HCT116 (cell line): ENCODE measurements at regions not wholly inside any gene's neighbourhood (a gene's known extent, or its start where the extent isn't known, plus 50 kb on each side); places are given as distances from the start of the nearest gene placed in this dataset.
A peak's percentile ranks its signal among the peaks of the same experiment; 100 is the strongest.

Experiments used
- ATAC-seq: fragments of 200-7000 bp; cut with Tn5 transposase; 2 replicates; pipeline ENCODE4 v1.9.1; 2020; ENCODE audit warnings: mild to moderate bottlenecking, moderate library complexity
- BruUV-seq: library from RNA; stranded (reverse); fragments of 400-500 nt; replicated peaks from 2 replicates; lab custom pipeline; 2021; lab: Mats Ljungman, UMichigan
- CTCF ChIA-PET: fragments of 300-600 bp; sonication (Branson Sonifier 250); formaldehyde crosslinking; loops from one replicate; lab custom pipeline; 2021; ENCODE audit warnings: antibody characterized with exemption; lab: Charles Lee
- POLR2A ChIA-PET: fragments of 300-600, 350-600 bp; sonication (Branson Sonifier 250); formaldehyde crosslinking; loops from one replicate; lab custom pipeline; 2021; ENCODE audit warnings: antibody characterized with exemption; lab: Charles Lee
- RAD21 ChIA-PET, 2 experiments: fragments of 300-600 bp; sonication (Branson Sonifier 250); formaldehyde crosslinking; loops; one replicate each; lab custom pipeline; 2023; ENCODE audit warnings: low total read pairs in 2 of 2; ENCODE audit not compliant: uncharacterized antibody in 2 of 2, unreplicated experiment in 2 of 2, low non-redundant PET in 1 of 2; lab: Charles Lee
- DNase-seq: peaks from one replicate; pipeline ENCODE4 v3.0.0-alpha.2; 2010; ENCODE audit warnings: low read depth, low spot score
- H2AFZ ChIP-seq: fragments of 200-600 bp; shearing (Covaris generic), sonication (generic); 2 replicates; pipeline ENCODE4 v1.6.1; 2017; ENCODE audit warnings: low read depth, mixed run types, mixed read lengths, antibody characterized with exemption, low read length; ENCODE audit not compliant: poor library complexity, severe bottlenecking
- H3K27ac ChIP-seq: 2 replicates; pipeline ENCODE4 v1.5.1; 2012; ENCODE audit warnings: low read depth, low read length
- H3K27me3 ChIP-seq: fragments of 200-600 bp; sonication (generic); 2 replicates; pipeline ENCODE4 v1.6.1; 2016; ENCODE audit warnings: mixed run types, low read length, mixed read lengths; ENCODE audit not compliant: insufficient read depth
- H3K36me3 ChIP-seq, 2 experiments: fragments of 200-500 bp in 1 of 2; fragments of 200-600 bp in 1 of 2; sonication (Bioruptor generic) in 1 of 2; sonication (generic) in 1 of 2; 2 replicates each; pipeline versions ENCODE4 v1.5.1 to v1.6.1; 2014 to 2016; ENCODE audit warnings: low read length in 2 of 2, inconsistent platforms in 1 of 2, mixed read lengths in 1 of 2, mixed run types in 1 of 2; ENCODE audit not compliant: insufficient read depth in 2 of 2, control insufficient read depth in 1 of 2
- H3K4me1 ChIP-seq, 2 experiments: fragments of 200-600 bp in 1 of 2; sonication (generic) in 1 of 2; 2 replicates each; pipeline versions ENCODE4 v1.5.1 to v1.6.1; 2012 to 2017; ENCODE audit warnings: low read length in 2 of 2, inconsistent platforms in 1 of 2, mild to moderate bottlenecking in 1 of 2, mixed read lengths in 1 of 2, mixed run types in 1 of 2, moderate library complexity in 1 of 2; ENCODE audit not compliant: insufficient read depth in 2 of 2, control insufficient read depth in 1 of 2
- H3K4me2 ChIP-seq: fragments of 200-600 bp; sonication (generic); 2 replicates; pipeline ENCODE4 v1.6.1; 2017; ENCODE audit warnings: mixed run types, low read length, mixed read lengths
- H3K4me3 ChIP-seq, 2 experiments: fragments of 200-600 bp in 1 of 2; sonication (generic) in 1 of 2; replicated peaks in 1 of 2; 2 replicates each; pipeline ENCODE4 v1.5.1; 2011 to 2016; ENCODE audit warnings: low read length in 2 of 2, control low read depth in 1 of 2, low read depth in 1 of 2, mild to moderate bottlenecking in 1 of 2, mixed read lengths in 1 of 2, mixed run types in 1 of 2
- H3K79me2 ChIP-seq: fragments of 200-600 bp; sonication (generic); 2 replicates; pipeline ENCODE4 v1.6.1; 2017; ENCODE audit warnings: mild to moderate bottlenecking, mixed run types, low read length, moderate library complexity, mixed read lengths; ENCODE audit not compliant: insufficient read depth
- H3K9ac ChIP-seq: fragments of 200-600 bp; sonication (generic); 2 replicates; pipeline ENCODE4 v1.6.1; 2016; ENCODE audit warnings: low read length, mixed read lengths
- H3K9me2 ChIP-seq: fragments of 200-600 bp; sonication (generic), shearing (Covaris generic); 2 replicates; pipeline ENCODE4 v1.6.1; 2017; ENCODE audit warnings: mixed run types, mild to moderate bottlenecking, moderate library complexity; ENCODE audit not compliant: insufficient read depth
- H3K9me3 ChIP-seq, 2 experiments: fragments of 200-500 bp in 1 of 2; fragments of 200-600 bp in 1 of 2; sonication (Bioruptor generic) in 1 of 2; sonication (generic) in 1 of 2; 2 replicates each; pipeline ENCODE4 v1.6.1; 2014 to 2017; ENCODE audit warnings: low read length in 2 of 2, mixed read lengths in 2 of 2, inconsistent platforms in 1 of 2, low read depth in 1 of 2, mild to moderate bottlenecking in 1 of 2, mixed run types in 1 of 2, moderate library complexity in 1 of 2; ENCODE audit not compliant: control insufficient read depth in 1 of 2, insufficient read depth in 1 of 2
- H4K20me1 ChIP-seq: fragments of 200-600 bp; sonication (generic), shearing (Covaris generic); 2 replicates; pipeline ENCODE4 v1.6.1; 2017; ENCODE audit warnings: mixed run types, mild to moderate bottlenecking, moderate library complexity; ENCODE audit not compliant: insufficient read depth
- CBX3 ChIP-seq: IDR thresholded peaks from 2 replicates; pipeline ENCODE4 v1.6.1; 2012; ENCODE audit warnings: low read depth
- CEBPB ChIP-seq: IDR thresholded peaks from 2 replicates; pipeline ENCODE4 v1.6.1; 2012; ENCODE audit warnings: low read depth
- EGR1 ChIP-seq: IDR thresholded peaks from 2 replicates; pipeline ENCODE4 v1.6.1; 2012; ENCODE audit warnings: low read depth
- ELF1 ChIP-seq: IDR thresholded peaks from 2 replicates; pipeline ENCODE4 v1.6.1; 2012; ENCODE audit warnings: low read depth, borderline replicate concordance
- EZH2 ChIP-seq: fragments of 200-600 bp; sonication (generic); IDR thresholded peaks from 2 replicates; pipeline ENCODE4 v1.6.1; 2017; ENCODE audit warnings: antibody characterized with exemption, mixed run types
- EZH2phosphoT487 ChIP-seq: fragments of 200-600 bp; IDR thresholded peaks from 2 replicates; pipeline ENCODE4 v1.6.1; 2018; ENCODE audit warnings: antibody characterized with exemption, borderline replicate concordance
- POLR2AphosphoS5 ChIP-seq: IDR thresholded peaks from 2 replicates; pipeline ENCODE4 v1.6.1; 2011; ENCODE audit warnings: mild to moderate bottlenecking, low read depth, low read length, moderate library complexity
- SIN3A ChIP-seq: IDR thresholded peaks from 2 replicates; pipeline ENCODE4 v1.6.1; 2012; ENCODE audit warnings: low read depth
- SP1 ChIP-seq: IDR thresholded peaks from 2 replicates; pipeline ENCODE4 v1.6.1; 2012; ENCODE audit warnings: low read depth
- YY1 ChIP-seq: IDR thresholded peaks from 2 replicates; pipeline ENCODE4 v1.6.1; 2011; ENCODE audit warnings: low read length, low read depth, moderate library complexity, mild to moderate bottlenecking; ENCODE audit not compliant: insufficient replicate concordance; ENCODE audit errors: extremely low read depth
- ZNF274 ChIP-seq: fragments of 200-500 bp; sonication (Bioruptor generic); IDR thresholded peaks from 2 replicates; pipeline ENCODE4 v1.6.1; 2014; ENCODE audit warnings: mild to moderate bottlenecking, low read depth, low read length, inconsistent platforms
- intact Hi-C: fragments of 100-400 bp; cut with micrococcal nuclease; formaldehyde crosslinking; loops from 2 replicates; pipeline ENCODE4 v1.10.0; 2022
- TF ChIP-seq, protein P1 (sequence below): IDR thresholded peaks from 2 replicates; pipeline ENCODE4 v1.6.1; 2012
- TF ChIP-seq, protein P2 (sequence below): IDR thresholded peaks from 2 replicates; pipeline ENCODE4 v1.6.1; 2012; ENCODE audit warnings: low read depth
- TF ChIP-seq, protein P3 (sequence below): IDR thresholded peaks from 2 replicates; pipeline ENCODE4 v1.6.1; 2012

DNA sequence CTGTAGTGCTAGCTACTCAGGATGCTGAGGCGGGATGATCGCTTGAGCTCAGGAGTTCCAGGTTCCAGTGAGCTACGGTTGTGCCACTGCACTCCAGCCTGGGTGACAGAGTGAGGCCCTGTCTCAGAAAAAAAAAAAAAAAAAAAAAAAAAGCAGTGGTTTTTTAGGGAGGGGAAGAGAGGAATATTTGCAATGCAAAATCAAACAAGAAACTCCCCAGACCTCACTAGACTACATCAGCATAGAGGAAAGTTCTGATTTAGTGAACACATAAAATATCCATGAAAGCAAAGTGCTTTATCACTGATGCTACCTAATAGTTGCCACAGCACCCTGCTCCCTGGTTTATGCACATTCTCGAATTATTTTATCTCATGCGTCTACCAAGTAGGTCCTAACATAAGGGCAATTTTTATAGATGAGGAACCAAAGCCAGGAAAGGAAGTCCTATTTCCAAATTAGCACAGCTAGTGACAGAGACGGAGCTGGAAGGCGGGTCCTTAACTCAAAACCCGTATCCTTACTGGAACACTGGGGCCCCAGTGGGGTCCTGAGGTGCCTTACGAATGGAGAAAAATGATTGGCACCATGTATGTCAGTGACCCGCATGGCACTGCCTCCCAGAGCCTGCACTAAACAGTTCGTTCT, 50.7 kb upstream of the GPR157 start:
- intact Hi-C loops: no loop called here
- Histone ChIP-seq H3K27ac (no peak overlapping the region), H3K4me3 (peak overlapping the region in 1 of 2 experiments; percentile 70; a peak in 1 of 4 replicates), H3K36me3 (0 out of 4 replicates have a peak, but pooled peaks cover 2 to 3% of the 10 kb centered on the region in 2 experiments), H4K20me1 (no peaks in the 10 kb centered on the region), H3K9me3 (no peaks in the 10 kb centered on the region; a peak in 1 of 4 replicates), H3K4me1 (peaks cover 14 to 39% of the 10 kb centered on the region in 2 experiments), H3K79me2 (peaks cover 68% of the 10 kb centered on the region), H3K27me3 (no peaks in the 10 kb centered on the region), H3K9ac (no peak overlapping the region), H3K4me2 (peak overlapping the region; percentile 92), H3K9me2 (no peaks in the 10 kb centered on the region), H2AFZ (no peak overlapping the region)
- ChIA-PET RAD21 (no interaction called here), POLR2A (no interaction called here), CTCF (interaction anchor here (1.4 to 1.6 kb wide), 2 partner anchors 14 to 78 kb away, joined by 4 to 6 read pairs; no protein-coding TSS in a partner anchor)
- TF ChIP-seq SIN3A (no peak), EZH2phosphoT487 (no peak), SP1 (no peak), EZH2 (no peak), POLR2AphosphoS5 (no peak), YY1 (no peak), CEBPB (no peak), EGR1 (no peak), ELF1 (no peak), CBX3 (no peak), ZNF274 (no peak)
- TF ChIP-seq, protein P1, sequence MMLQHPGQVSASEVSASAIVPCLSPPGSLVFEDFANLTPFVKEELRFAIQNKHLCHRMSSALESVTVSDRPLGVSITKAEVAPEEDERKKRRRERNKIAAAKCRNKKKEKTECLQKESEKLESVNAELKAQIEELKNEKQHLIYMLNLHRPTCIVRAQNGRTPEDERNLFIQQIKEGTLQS: no peak
- TF ChIP-seq, protein P2, sequence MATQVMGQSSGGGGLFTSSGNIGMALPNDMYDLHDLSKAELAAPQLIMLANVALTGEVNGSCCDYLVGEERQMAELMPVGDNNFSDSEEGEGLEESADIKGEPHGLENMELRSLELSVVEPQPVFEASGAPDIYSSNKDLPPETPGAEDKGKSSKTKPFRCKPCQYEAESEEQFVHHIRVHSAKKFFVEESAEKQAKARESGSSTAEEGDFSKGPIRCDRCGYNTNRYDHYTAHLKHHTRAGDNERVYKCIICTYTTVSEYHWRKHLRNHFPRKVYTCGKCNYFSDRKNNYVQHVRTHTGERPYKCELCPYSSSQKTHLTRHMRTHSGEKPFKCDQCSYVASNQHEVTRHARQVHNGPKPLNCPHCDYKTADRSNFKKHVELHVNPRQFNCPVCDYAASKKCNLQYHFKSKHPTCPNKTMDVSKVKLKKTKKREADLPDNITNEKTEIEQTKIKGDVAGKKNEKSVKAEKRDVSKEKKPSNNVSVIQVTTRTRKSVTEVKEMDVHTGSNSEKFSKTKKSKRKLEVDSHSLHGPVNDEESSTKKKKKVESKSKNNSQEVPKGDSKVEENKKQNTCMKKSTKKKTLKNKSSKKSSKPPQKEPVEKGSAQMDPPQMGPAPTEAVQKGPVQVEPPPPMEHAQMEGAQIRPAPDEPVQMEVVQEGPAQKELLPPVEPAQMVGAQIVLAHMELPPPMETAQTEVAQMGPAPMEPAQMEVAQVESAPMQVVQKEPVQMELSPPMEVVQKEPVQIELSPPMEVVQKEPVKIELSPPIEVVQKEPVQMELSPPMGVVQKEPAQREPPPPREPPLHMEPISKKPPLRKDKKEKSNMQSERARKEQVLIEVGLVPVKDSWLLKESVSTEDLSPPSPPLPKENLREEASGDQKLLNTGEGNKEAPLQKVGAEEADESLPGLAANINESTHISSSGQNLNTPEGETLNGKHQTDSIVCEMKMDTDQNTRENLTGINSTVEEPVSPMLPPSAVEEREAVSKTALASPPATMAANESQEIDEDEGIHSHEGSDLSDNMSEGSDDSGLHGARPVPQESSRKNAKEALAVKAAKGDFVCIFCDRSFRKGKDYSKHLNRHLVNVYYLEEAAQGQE: no peak
- TF ChIP-seq, protein P3, sequence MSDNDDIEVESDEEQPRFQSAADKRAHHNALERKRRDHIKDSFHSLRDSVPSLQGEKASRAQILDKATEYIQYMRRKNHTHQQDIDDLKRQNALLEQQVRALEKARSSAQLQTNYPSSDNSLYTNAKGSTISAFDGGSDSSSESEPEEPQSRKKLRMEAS: no peak
- DNase-seq (no peak), ATAC-seq (no peak)
- no TSS peak for BruUV-seq
